HG03565 (cell line): ENCODE measurements at regions not wholly inside any gene's neighbourhood (a gene's known extent, or its start where the extent isn't known, plus 50 kb on each side); places are given as distances from the start of the nearest gene placed in this dataset.
"Not testable (repeated sequence)": the region's sequence is repeated elsewhere in the genome, so short reads cannot be mapped to it uniquely, and the experiment has no call there.

ENCODE experiments used
- ATAC-seq: cut with Tn5 transposase; IDR thresholded peaks from one replicate; pipeline ENCODE4 v1.9.1; 2021; ENCODE audit warnings: mild to moderate bottlenecking, moderate library complexity; ENCODE audit not compliant: unreplicated experiment

DNA sequence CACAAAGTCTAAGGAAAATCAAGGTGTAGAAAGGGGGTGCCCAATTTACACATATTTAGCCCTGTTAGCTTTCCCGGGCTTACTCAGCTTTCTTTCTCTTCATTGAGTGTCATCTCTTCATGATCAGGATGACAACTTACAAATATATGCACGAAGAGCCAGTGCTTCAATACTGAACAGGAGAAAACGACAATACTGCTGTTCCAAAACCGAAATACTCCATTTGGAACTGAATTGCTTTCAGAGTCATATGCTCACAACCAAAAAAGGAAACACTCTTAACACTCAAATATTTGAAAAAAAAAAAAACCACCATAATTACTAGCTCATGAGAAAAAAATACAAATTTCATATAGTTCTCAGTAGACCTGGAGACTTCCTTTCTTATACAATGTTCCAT, 272.1 kb upstream of the DUSP10 start:
- ATAC-seq: no peak

DNA sequence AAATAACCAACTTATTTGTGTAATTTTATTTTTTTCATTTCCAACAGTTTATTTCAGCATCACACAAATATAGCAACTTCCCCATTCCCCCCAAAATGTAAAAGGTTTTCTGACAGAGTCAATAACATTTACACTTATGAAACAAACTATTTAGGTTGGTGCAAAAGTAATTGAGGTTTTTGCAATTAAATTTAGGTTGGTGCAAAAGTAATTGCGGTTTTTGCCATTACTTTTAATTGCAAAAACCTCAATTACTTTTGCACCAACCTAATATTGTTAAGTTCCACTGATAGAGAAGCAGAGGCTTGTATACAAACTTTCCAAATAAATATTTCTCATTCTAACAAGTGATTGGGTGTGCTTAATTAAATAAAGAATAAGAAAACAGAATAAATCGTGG, 270.9 kb upstream of the DUSP10 start:
- no peak for ATAC-seq

- ATAC-seq: no peak
These were observed 268.4 kb upstream of the DUSP10 start for GRCh38 chr1:222010306-222010705.

DNA sequence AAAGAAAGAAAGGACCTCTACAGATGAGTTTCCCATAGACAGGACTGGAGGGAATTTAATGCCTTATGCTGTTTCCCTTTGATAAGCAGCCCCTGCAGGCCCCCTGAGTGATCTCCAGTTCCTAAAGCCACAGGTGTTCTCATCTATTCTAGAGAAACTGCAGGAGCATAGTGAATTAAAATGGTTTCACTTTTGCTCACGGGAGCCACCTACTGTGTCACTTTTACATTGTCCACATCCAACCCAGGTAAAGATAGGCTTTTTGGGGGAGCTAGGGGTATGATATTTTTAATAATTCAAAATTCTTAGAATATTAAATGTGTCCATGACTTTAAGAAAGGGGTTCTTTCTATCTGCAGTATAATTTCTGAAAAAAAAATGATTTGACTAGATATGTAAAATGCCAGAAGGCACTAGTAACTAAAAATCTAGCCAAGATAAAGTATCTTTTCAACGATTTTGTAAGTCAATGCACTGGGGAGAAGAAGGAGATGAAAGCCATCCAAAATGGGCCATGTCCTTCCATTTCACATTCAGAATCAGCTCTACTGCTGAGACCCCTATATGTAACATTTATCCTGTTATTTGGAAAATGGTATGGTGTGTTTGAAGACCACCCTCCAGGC, 267.3 kb upstream of the DUSP10 start:
- ATAC-seq: no peak

DNA sequence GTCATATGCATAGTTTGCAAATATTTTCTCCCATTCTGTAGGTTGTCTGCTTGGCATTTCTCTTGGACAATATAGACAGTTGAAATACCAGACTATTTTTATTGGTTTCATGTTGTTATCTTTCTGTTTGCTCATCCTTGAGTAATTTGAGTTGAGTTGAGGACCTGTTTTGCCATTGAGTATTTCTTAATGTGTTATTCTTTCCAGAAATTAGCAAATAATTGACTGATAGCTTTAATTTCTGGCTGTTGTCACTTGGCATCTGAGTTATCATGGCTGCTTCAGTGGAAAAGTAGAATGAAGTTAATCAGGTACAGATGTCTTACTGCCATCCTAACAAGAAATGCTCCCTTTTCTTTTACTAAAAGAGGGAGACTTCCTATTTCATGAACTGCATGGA, 264.8 kb upstream of the DUSP10 start:
- no peak for ATAC-seq

GRCh38 chr1:222004784-222005183, 262.9 kb upstream of the DUSP10 start:
- no peak for ATAC-seq

GRCh38 chr1:222004034-222004433, 262.1 kb upstream of the DUSP10 start:
- ATAC-seq: no peak

DNA sequence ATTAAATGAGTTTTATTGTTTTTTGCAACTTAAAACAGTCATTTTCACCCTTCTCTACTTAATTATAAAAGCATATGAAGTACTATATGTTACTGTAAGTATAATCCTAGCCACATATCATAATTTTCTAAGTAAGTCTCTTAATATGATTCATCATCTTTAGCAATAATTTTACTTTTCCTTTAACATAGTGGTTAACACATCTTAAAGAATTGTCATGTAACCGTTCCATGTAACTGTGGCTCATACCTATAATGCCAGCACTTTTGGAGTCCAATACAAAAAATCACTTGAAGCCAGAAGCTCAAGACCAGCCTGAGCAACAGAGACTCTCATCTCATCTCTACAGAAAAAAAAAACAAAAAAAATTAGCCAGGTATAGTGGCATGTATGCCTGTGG, 260.6 kb upstream of the DUSP10 start:
- ATAC-seq: no peak

DNA sequence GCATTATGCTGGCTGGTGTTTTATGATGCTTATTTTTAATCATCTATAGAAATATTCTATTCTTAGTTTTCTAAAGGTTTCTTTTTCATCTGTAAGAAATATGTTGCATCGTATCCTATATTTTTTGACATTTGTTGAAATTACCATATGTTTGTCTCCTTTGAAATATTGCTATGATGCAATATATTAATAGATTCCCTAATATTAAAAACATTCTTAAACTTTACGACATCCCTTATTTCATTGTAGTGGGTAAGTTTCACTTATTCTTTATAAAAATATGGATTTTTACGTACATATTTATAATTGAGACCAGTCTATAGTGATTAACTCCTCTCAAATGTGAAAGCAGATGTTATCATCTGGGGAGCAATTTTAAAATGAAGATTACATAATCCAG, 258.2 kb upstream of the DUSP10 start:
- no peak for ATAC-seq

DNA sequence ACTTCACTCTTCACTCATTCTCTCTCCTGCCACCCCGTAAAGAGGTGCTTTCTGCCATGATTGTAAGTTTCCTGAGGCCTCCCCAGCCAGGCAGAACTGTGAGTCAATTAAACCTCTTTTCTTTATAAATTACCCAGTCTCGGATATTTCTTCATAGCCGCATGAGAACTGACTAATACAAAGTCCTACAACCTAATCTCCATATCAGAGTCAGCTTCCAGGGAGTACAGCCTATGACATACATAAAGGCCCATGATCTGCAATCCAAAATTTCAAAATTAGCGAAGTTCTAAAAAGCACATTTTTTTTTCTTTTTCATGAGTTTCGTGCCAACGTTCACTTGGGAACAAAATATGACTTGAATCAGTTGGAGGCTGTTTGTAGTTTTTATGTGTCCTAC, 256.9 kb upstream of the DUSP10 start:
- ATAC-seq: no peak

- no peak for ATAC-seq
These were observed 256.3 kb upstream of the DUSP10 start for GRCh38 chr1:221998186-221998612.

DNA sequence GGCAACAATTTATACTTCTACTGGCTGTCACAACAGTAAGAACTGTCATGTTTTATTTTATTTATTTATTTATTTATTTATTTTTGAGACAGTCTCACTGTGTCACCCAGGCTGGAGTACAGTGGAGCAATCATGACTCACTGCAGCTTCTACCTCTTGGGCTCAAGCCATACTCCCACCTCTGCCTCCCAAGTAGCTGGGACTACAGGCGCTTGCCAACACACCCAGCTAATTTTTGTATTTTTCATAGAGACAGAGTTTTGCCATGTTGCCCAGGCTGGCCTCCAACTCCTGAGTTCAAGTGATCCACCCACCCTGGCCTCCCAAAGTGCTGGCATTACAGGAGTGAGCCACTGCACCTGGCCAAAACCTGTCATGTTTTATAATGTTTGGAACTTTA, 255.1 kb upstream of the DUSP10 start:
- not testable (repeated sequence) for ATAC-seq

DNA sequence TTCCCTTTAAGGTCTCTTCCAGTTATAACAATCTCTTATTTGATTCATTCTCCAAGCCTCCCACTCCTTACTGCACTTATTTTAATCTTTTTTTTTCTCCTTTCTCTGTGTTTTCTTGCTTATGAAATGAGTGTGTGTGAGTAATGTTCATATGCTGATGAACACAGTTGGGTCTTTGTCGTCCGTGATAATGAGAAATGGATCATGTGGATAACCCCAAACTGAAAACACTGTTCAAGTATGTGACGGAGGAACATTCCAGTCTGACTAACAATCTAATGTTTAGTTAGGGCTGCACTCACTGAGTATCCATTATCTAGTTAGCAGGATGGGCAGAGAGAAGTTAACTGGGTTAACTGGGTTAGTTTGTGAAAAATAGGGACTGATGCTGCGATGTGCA, 253.1 kb upstream of the DUSP10 start:
- no peak for ATAC-seq

DNA sequence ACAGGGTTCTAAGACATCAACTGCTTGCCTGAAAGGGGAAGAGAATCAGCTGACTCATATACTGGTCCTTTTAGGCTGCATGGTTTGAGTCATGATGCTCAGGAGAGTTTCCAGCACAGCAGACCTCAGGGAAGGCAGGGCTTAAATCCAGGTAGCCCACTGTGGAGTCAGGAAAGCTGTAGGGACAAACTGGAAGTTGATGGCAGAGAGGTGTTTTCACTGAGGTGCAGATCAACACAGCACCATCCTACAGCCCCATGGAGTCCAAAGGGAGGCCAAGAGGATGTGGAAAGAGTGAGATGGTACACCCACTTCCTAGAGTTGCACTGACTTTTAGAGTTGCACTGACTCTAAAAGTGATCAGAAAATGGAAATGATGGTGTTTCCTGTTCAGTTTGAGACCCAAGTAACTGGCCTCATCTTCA, 252.4 kb upstream of the DUSP10 start:
- peak; percentile 49 for ATAC-seq

DNA sequence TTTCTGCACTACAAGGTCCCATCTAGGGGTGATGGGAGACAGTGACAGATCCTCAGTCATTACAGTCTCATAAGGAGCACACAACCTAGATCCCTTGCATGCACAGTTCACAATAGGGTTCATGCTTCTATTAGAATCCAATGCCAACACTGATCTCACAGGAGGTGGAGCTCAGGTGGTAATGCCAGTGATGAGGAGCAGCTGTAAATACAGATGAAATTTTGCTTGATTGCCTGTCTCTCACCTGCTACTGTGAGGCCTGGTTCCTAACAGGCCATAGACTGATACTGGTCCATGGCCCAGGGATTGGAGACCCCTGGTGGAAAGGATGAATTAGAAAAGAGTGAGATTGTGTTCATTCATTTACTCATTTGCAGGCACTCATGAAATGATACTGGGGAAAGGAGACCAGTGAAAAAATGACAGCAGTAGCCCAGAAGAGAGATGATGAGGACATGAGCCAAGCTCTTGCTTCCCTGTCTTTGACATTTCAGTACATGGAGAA, 251.6 kb upstream of the DUSP10 start:
- ATAC-seq: no peak

- ATAC-seq: peak; percentile 32
These were observed 250.5 kb upstream of the DUSP10 start for GRCh38 chr1:221992427-221992826.

GRCh38 chr1:221991221-221991620, 249.3 kb upstream of the DUSP10 start:
- ATAC-seq: no peak

GRCh38 chr1:221989741-221990140, 247.9 kb upstream of the DUSP10 start:
- ATAC-seq: no peak

GRCh38 chr1:221988829-221989228, 246.9 kb upstream of the DUSP10 start:
- ATAC-seq: no peak

DNA sequence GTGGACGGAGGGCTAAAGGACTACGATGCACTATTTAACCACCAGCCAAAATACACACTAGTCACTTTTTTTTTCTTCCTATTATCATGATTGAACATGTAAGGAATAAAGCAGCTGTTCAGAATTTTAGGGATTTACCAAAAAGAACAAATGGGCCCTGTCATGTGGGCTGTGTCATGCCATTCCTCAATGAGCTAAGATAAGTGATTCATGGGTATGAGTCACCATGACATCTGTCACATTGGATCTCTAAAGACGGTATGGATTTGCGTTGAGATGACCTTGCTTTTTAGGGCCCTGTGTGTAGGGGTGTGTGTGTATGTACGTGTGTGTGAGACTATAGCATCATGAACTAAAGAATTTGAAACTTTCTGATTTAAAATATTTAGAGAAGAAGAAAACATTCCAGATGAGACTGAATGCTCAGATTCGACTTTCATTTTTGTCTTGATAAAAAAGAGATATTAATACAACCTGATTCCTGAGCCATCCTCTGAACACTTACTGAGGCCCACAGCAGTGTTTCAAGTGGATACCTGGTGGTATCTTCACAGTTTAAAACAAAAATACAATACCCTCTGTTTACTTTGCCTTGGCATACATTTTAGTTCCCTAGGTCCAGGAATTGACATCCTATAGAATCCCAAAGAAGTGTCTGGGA, 246.1 kb upstream of the DUSP10 start:
- ATAC-seq: no peak

- ATAC-seq: no peak
These were observed 241.6 kb upstream of the DUSP10 start for GRCh38 chr1:221983444-221983843.

GRCh38 chr1:221981461-221981860, 239.6 kb upstream of the DUSP10 start:
- no peak for ATAC-seq
